Inflammatory macrophage (primary cell): ENCODE measurements at regions not wholly inside any gene's neighbourhood (a gene's known extent, or its start where the extent isn't known, plus 50 kb on each side); places are given as distances from the start of the nearest gene placed in this dataset.

Experiments used
- DNase-seq, 2 donors: peaks; one replicate each; pipeline ENCODE4 v3.0.0-alpha.2; 2020 to 2022

- DNase-seq = no peak
These were observed 105.5 kb upstream of the BACH2 start for GRCh38 chr6:90401933-90402830.

DNA sequence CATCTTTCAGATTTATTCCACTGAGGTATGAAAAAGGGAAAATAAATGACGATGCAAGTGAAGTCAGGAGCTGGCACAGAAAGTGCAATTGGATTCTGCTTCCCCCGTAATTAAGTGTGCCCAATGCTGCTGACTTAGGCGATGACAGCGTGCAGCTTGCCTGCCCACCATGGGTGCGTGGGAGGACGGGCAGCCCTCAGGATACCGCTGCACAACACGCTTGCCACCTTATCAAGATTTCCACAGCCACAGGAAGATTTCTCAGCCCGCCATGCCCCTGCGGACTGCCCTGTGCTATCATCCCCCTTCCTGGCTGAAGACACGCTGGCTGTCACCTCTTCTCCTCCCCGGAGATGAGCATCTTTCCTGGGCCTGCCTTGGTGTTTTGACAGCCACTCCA is 103.3 kb upstream of the BACH2 start:
- no peak for DNase-seq

DNA sequence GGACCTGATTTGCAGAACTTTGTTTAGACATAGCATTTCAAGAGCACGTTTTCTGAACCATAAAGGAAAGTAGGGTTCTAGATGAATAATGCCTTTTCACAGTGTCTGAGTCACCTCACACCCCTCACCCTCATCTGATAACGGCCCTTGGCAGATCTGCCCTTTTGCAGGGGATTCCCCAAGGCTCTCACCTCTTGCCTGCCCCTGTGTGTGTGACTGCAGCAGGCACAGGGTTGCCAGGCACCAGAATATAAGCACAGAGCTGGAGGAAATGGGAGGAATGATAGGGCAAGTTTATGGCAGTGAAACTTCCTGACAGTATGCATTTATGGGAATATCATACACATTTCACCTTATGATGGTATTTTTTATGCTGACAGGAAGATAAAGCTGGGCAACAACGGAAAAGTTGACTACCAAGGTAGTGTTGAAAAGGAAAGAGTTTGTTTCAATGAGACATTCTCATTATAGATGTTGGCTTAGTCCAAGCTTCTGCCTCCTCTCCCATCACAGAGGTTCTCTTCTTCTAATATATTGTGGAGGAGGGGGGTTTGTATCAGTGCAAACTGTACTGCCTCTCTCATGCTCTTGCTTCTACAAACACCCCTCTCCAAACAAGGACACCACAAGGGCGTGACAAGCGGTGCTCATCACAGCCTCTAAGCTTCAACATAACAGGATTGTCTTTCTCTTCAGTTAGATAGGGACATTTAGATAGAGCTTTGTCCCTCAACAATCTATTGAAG is 101.5 kb upstream of the BACH2 start:
- DNase-seq = no peak

DNA sequence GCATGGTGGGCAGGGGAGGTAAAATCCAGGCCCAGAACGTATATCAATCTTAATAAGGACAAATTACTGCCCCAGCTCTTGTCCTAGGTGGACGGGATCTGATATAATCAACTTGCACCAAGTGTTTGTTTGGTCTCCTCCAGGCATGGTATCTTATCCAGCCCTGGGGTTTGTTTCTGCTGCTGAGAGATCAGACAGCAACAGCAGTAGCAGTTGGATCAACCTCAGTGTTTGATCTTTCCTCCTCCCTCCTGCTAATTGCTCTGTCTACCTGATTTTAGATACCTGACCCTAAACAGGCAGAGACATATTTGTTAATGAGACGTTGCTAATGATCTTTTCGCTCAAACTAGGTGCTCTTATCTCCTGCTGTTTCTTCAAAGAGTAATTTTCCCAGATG is 100.4 kb upstream of the BACH2 start:
- DNase-seq = no peak

DNA sequence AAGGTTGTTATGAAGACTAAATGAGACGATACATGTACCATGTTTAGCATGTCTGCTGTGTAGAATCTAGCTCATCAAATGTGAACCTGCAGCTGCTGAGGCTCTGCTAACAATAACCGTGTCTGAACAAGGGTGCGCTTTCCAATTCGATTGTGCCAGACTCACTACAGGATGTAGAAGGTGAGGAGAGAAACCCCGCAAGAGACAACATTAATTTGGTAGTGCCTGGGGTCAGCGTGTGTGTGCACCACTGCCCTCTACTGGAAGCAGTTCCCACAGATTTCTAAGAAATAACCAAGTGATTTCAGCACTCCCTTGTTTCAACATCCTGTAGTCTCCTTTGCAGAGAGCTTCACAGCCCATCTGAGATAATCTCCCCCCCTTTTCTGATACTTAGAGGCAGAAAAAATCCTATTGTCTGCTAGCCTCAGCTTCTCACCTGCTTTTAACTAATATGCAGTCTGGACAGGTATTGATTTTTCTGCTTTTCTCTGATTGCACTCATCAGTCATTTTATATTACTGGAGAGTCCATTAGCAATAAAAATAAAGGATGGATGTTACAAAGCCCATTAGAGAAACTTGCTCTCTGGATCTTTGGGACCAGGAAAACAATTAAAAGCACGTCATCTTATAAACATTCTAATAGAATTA is 96.7 kb upstream of the BACH2 start:
- peak; percentile 69 to 73 for DNase-seq

- no peak for DNase-seq
These were observed 93.7 kb upstream of the BACH2 start for GRCh38 chr6:90390379-90390778.

DNA sequence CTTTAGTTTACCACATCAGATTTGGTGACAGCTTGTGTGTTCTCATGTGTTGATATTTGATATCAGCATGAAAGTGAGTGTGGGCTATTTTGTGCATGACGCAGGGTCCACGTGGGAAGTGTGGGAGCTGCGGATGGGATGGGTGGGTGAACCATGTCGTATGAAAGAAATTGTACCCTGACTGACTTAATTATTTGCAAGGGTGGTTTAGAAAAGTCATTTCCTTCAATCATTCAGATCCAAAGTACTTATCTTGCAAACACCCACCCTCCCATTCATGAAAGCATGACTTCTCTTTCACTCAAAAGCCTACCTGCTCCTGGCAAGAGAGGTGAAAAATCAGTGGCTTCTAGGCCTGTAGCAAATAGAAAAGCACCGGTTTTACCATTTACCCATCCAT is 91.8 kb upstream of the BACH2 start:
- no peak for DNase-seq

GRCh38 chr6:90387826-90388225 is 91.2 kb upstream of the BACH2 start:
- no peak for DNase-seq

- no peak for DNase-seq
These were observed 90.7 kb upstream of the BACH2 start for GRCh38 chr6:90387383-90387775.

DNA sequence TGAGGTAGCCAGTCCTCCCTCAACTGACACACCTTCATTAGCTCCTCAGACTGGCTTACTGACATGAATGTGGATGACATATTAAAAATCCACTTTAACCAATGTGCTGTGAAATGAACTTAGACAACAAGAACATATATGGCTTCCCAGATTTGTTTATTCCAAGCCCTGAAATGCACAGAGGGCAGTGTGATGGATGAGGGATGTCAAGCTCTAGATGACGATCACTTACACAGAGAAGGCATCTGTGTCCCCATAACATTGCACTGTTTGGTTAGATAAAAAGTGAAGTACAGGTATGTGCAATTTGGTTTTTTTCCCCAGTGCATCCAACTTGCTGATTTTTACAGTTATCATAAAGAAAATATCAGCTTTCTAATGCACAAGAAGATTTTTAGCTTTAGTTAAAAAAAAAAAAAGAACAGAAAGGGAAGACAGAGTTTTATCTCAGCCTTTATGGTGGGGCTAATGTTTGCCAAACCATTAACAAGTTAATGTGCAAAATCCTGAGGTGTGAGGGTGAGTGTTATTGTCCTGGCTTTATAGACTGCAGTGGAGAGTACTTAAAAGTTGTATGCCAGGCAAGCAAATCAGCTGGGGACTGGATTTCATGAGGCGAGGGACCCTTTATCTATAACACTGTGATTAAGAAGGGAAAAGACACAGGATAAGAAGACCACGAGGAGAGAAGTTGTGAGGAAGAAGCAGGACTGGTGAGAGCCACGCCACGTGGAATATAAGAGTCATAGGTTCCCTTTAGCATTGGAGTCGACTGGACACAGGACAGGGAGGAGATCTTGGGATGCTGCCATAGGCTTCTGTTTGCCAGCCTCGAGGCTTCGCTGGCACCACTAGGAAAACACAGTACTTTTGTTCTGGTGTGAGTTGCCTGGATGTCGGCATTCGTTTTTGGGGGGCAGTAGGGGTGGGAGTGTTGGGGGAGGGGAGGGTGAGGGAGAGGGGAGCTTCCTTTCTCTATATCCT is 90.0 kb upstream of the BACH2 start:
- DNase-seq = no peak

DNA sequence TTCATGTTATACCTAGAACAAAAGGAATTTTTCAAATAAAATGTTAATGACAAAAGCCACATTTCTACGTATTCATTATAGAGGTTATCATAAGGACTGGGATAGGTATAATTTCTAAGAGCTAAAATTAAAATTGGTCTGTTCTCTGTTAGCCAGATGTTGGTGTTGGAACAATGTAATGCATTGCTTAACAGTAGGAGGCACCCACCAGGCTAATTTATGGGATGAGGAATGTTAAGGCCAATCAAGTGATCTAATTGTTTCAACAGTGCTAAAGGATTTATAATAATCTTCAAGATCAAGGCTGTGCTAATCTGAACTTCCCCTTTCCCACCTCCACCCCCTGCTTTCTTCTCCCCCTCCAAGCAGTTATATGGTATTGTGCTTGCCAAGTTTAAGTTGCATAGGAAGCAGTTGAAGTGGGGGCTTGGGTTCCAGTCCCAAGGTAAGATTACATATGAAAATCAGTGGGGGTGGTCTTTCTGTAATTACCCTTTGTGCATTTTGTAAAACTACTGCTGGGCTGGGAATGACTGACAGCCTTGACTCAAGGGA is 89.2 kb upstream of the BACH2 start:
- peak in 1 of 2 donors; percentile 9 for DNase-seq

- no peak for DNase-seq
These were observed 88.1 kb upstream of the BACH2 start for GRCh38 chr6:90384720-90385119.

DNA sequence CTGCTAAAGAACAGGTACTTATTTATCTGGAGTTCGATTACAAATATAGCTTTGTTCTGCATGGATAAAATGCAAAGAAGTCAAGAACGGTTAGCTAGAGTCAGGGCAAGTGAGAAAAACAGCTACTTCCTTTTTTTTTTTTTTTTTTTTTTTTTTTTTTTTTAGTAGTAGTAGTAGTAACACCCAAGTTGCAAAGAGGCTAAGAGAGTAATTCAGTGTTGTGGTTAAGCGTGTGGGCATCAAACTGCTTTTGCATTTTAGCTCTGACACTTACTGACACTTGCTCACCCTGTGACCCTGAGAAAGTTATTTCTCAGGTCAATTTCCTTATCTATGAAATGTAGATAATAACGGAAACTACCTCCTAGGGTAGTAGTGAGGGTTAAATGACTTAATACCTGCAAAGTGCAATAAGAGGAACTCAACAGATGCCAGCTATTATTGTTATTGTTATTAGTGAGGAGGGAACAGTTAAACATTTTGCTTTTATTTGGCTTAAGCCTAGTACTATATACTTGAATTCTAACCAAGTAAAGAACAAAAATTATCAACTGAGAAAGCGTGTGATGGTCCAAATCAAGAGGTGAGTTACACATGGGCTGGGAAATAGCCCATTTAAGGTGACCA is 86.7 kb upstream of the BACH2 start:
- DNase-seq = peak; percentile 63 to 66

GRCh38 chr6:90382760-90383159 is 86.1 kb upstream of the BACH2 start:
- no peak for DNase-seq

GRCh38 chr6:90375681-90376439 is 79.2 kb upstream of the BACH2 start:
- peak; percentile 55 to 64 for DNase-seq

DNA sequence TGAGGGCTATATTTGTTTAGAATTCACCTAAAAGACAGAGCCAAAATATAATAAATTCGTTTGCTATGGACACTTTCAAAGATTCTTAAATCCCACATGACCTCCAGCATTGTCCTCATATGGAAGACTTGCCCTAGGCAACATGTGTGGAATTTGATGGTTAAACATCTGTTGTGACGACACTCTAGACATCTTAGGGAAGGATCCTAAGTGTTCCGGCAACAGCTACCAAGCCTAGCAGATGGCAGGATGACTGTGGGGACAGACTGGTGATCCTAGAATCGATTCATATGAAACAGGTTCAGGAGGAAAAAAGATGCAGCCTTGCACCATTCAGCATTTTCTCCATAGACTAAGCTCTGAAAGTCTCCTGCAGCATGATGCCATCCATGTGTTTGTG is 77.6 kb upstream of the BACH2 start:
- no peak for DNase-seq

- DNase-seq = no peak
These were observed 76.2 kb upstream of the BACH2 start for GRCh38 chr6:90372885-90373284.

- no peak for DNase-seq
These were observed 75.8 kb upstream of the BACH2 start for GRCh38 chr6:90372450-90372849.

- DNase-seq = no peak
These were observed 73.9 kb upstream of the BACH2 start for GRCh38 chr6:90370493-90370959.

GRCh38 chr6:90369651-90370050 is 73.0 kb upstream of the BACH2 start:
- DNase-seq = no peak
